ENCODE measurements at regions not wholly inside any gene's neighbourhood (a gene's known extent, or its start where the extent isn't known, plus 50 kb on each side); places are given as distances from the start of the nearest gene placed in this dataset.

DNA sequence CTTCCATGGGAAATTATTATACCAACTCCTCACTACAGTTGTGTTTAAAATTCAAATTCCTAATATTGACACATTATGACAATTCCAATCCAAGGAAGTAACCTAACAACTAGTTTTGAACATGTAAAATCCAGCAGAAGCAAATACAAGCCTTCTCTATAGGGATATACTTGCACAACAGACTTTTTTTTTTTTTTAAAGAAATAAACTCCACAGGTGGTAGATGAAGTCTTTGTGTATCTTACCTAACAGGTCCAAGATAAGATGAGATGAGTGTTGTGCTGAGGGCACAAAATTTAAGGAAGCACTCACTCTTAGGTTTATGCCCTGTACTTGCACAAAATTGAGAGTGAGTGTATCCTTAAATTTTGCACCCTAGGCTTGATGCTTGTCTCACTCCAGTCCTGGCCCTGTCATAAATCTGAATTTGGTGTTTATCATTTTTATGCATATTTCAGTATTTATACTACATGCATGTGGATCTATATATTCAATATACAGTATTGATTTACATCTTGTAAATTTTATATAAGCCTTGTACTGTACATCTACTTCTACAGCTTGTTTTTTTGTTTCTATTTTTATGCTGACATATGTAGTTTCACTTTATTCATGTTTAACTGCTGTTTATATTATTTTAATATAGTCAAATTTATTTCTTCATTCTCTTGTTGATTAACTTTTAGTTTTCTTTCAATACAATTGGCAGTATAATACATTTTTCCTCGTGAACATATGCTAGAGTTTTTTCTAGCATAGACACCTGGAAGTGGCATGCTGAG lies 60.6 kb upstream of the RGL1 start:
- TF ChIP-seq, protein P1, sequence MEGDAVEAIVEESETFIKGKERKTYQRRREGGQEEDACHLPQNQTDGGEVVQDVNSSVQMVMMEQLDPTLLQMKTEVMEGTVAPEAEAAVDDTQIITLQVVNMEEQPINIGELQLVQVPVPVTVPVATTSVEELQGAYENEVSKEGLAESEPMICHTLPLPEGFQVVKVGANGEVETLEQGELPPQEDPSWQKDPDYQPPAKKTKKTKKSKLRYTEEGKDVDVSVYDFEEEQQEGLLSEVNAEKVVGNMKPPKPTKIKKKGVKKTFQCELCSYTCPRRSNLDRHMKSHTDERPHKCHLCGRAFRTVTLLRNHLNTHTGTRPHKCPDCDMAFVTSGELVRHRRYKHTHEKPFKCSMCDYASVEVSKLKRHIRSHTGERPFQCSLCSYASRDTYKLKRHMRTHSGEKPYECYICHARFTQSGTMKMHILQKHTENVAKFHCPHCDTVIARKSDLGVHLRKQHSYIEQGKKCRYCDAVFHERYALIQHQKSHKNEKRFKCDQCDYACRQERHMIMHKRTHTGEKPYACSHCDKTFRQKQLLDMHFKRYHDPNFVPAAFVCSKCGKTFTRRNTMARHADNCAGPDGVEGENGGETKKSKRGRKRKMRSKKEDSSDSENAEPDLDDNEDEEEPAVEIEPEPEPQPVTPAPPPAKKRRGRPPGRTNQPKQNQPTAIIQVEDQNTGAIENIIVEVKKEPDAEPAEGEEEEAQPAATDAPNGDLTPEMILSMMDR (IDR thresholded peaks at IDR 0.05): no peak
- TF ChIP-seq POLR2A (IDR thresholded peaks at IDR 0.05): no peak
